Vagina (tissue), 2 donors: ENCODE measurements at regions not wholly inside any gene's neighbourhood (a gene's known extent, or its start where the extent isn't known, plus 50 kb on each side); places are given as distances from the start of the nearest gene placed in this dataset.

Experiments used
- DNase-seq, 2 donors: peaks; one replicate each; pipeline ENCODE4 v3.0.0-alpha.2; 2017; ENCODE audit errors: extremely low spot score in 2 of 2
- H3K27ac ChIP-seq: fragments of 200-600 bp; sonication (generic); one replicate; pipeline ENCODE4 v1.5.1; 2019
- H3K27me3 ChIP-seq: fragments of 200-600 bp; sonication (generic); one replicate; pipeline ENCODE4 v1.5.1; 2019
- H3K36me3 ChIP-seq, 2 donors: fragments of 200-600 bp; sonication (generic); one replicate each; pipeline ENCODE4 v1.5.1; 2017 to 2019
- H3K4me1 ChIP-seq: fragments of 200-600 bp; sonication (generic); one replicate; pipeline ENCODE4 v1.5.1; 2019
- H3K4me3 ChIP-seq, 2 donors: fragments of 200-600 bp; sonication (generic); 1 replicate in 1 of 2; 2 replicates in 1 of 2; pipeline ENCODE4 v1.5.1; 2016 to 2019
- H3K9me3 ChIP-seq: fragments of 200-600 bp; sonication (generic); one replicate; pipeline ENCODE4 v1.5.1; 2019
- POLR2A ChIP-seq, 2 donors: fragments of 450-650 bp; IDR thresholded peaks; one replicate each; pipeline ENCODE4 v1.6.1; 2017; ENCODE audit warnings: antibody characterized with exemption in 2 of 2, mild to moderate bottlenecking in 2 of 2, moderate library complexity in 2 of 2
- POLR2AphosphoS5 ChIP-seq, 2 donors: sonication (generic); formaldehyde crosslinking; IDR thresholded peaks; one replicate each; pipeline ENCODE4 v1.9.0; 2017; ENCODE audit warnings: antibody characterized with exemption in 2 of 2, mild to moderate bottlenecking in 2 of 2, low read depth in 1 of 2; ENCODE audit not compliant: insufficient read depth in 1 of 2
- intact Hi-C: fragments of 100-400 bp; cut with DNase I; formaldehyde crosslinking; loops from one replicate; pipeline ENCODE4 v1.15.1; 2023
- TF ChIP-seq, protein P1 (sequence below), 3 experiments: fragments of 450-650 bp in 2 of 3; fragments of 200-600 bp in 1 of 3; sonication (generic) in 1 of 3; IDR thresholded peaks; one replicate each; pipeline ENCODE4 v1.5.1; 2017 to 2019; ENCODE audit warnings: antibody characterized with exemption in 3 of 3, mild to moderate bottlenecking in 2 of 3, moderate library complexity in 2 of 3

DNA sequence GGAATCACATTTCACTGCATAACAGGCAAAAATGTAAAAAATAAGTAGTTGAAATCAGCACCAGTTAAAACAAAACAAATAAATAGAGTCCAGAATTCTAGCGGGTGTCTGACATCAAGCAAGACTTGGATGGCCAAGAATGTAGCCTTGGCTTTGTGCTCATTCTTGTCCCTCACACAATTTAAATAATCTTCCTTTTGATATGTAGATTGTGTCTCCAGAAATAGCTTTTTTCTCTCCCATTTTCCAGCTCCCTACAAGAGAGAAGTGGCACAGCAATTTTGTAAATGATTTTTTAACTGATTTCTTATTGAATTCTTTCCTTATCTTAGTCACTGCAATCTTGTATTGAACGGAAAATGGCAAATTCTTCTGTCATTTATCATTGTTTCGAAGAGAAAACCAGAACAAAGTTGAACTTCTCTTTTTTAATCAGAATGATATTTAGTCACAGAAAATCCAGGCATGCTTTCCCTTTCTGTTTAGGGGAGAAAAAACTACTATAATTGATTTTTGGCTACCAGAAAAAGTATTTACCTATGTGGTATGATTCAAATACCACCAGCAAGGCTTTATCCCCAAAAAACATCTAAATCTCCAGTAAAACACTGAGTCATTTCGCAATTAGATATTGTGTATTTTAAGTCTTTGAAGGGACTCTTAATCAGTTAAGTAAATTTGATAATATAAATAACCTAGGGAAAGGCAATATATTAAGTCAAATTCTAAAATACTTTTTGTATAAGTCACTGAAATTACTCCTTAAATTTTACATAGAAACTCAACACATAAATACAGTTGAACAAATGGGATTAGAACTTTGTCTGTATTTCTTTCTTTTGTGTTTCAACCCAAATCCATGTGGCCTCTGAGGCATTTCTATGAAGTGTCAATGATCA, 481.7 kb downstream of the GBE1 start:
- no peaks in the 10 kb centered on the region for H3K9me3 ChIP-seq
- intact Hi-C loops, result no loop called here
- DNase-seq, result no peak
- H3K4me3 ChIP-seq, result no peak overlapping the region
- H3K4me1 ChIP-seq, result no peaks in the 10 kb centered on the region
- H3K36me3 ChIP-seq, result no peaks in the 10 kb centered on the region
- H3K27me3 ChIP-seq, result no peaks in the 10 kb centered on the region
- TF ChIP-seq, protein P1, sequence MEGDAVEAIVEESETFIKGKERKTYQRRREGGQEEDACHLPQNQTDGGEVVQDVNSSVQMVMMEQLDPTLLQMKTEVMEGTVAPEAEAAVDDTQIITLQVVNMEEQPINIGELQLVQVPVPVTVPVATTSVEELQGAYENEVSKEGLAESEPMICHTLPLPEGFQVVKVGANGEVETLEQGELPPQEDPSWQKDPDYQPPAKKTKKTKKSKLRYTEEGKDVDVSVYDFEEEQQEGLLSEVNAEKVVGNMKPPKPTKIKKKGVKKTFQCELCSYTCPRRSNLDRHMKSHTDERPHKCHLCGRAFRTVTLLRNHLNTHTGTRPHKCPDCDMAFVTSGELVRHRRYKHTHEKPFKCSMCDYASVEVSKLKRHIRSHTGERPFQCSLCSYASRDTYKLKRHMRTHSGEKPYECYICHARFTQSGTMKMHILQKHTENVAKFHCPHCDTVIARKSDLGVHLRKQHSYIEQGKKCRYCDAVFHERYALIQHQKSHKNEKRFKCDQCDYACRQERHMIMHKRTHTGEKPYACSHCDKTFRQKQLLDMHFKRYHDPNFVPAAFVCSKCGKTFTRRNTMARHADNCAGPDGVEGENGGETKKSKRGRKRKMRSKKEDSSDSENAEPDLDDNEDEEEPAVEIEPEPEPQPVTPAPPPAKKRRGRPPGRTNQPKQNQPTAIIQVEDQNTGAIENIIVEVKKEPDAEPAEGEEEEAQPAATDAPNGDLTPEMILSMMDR (IDR thresholded peaks at IDR 0.05), result no peak
- TF ChIP-seq POLR2AphosphoS5 (IDR thresholded peaks at IDR 0.05; ENCODE audit: insufficient read depth in 1 of 2, low read depth in 1 of 2) (no peak), POLR2A (IDR thresholded peaks at IDR 0.05) (no peak)
- H3K27ac ChIP-seq, result no peak overlapping the region

DNA sequence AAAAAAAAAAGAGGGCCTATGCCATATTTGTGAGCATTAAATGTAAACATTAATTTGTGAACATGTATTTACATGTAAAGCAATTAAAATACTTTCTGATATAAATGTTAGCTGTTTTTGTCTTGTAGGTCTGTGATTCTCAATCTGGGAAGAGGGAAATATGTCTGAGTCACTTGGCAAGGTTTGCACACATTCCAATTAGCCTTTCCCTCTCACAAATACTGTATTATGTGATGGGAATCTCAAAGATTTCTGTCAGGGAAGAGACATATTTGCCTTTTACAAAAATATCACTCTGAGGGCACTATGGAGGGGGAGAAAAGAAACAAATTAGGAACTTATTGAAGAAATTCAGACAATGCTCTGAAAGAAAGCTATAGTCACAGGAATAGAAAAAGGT, 483.6 kb downstream of the GBE1 start:
- intact Hi-C loops, result no loop called here
- Histone ChIP-seq H3K27me3 (no peaks in the 10 kb centered on the region), H3K9me3 (no peaks in the 10 kb centered on the region), H3K4me3 (no peak overlapping the region), H3K27ac (no peak overlapping the region), H3K36me3 (no peaks in the 10 kb centered on the region), H3K4me1 (no peaks in the 10 kb centered on the region)
- TF ChIP-seq POLR2A (IDR thresholded peaks at IDR 0.05) (no peak), POLR2AphosphoS5 (IDR thresholded peaks at IDR 0.05; ENCODE audit: insufficient read depth in 1 of 2, low read depth in 1 of 2) (no peak)
- TF ChIP-seq, protein P1 (IDR thresholded peaks at IDR 0.05), result no peak
- DNase-seq, result no peak

DNA sequence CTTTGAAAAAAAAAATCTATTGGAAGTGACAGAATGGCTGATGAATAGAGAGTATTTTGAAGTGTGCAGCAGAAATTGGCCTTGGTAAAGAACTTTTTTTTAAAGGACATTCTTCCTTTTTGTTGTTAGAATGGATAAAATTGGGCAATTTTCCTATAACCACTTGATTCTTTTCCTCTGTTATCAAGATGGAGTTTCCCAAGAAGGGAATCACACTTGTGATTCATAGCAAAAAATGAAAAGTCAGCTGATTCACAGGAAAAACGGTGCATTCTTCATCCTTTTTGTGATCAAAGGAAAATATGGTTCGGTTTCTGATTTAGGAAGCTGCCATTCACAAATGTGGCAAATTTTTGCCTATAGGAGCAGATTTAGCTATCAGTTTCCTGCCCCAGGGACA, 486.8 kb downstream of the GBE1 start:
- H3K27me3 ChIP-seq, result no peaks in the 10 kb centered on the region
- no peak for DNase-seq
- intact Hi-C loops, result no loop called here

DNA sequence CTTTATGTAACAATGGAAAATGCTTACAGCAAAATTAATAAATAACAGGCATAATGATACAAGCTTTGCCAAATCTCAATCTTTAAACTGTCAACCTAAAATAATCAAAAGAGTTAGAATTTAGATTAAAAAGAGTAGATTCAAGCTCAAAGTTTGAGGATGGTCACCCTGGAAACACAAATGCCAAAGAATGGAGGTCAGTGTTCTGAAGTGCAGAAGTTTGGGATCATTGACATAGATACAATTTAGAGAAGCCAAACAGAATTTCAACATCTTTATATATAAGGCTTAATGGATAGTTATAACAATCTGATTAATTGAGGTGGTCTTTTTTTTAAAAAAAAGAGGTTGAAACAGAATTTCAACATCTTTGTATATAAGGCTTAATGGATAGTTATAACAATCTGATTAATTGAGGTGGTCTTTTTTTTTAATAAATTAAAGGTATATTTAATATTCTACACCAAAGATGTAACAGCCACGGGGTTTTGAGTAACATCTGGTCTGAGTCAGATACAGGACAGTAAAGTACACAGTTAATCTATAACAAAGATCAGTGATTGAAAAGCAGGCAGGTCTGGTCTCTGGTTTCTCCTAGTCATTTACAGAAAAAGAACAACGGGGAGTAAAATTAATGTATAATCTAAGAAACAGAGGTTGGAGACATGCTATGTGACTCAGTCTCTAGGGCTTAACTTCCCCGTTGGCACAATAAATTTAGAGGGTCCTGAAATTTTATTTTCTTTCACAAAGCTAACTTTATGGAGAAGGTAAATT, 490.7 kb downstream of the GBE1 start:
- no peak overlapping the region for H3K4me3 ChIP-seq
- intact Hi-C loops, result no loop called here

More for the DNA sequence above, 486.8 kb downstream of the GBE1 start:
- Histone ChIP-seq H3K27ac (no peak overlapping the region), H3K36me3 (no peaks in the 10 kb centered on the region), H3K9me3 (no peaks in the 10 kb centered on the region), H3K4me1 (no peaks in the 10 kb centered on the region), H3K4me3 (no peak overlapping the region)
- TF ChIP-seq POLR2AphosphoS5 (IDR thresholded peaks at IDR 0.05; ENCODE audit: insufficient read depth in 1 of 2, low read depth in 1 of 2), result no peak
- TF ChIP-seq, protein P1 (IDR thresholded peaks at IDR 0.05), result no peak
- no peak for TF ChIP-seq POLR2A (IDR thresholded peaks at IDR 0.05)

More for the DNA sequence above, 490.7 kb downstream of the GBE1 start:
- TF ChIP-seq, protein P1 (IDR thresholded peaks at IDR 0.05), result no peak
- TF ChIP-seq POLR2AphosphoS5 (IDR thresholded peaks at IDR 0.05; ENCODE audit: insufficient read depth in 1 of 2, low read depth in 1 of 2), result no peak
- TF ChIP-seq POLR2A (IDR thresholded peaks at IDR 0.05), result no peak
- H3K27ac ChIP-seq, result no peak overlapping the region
- no peaks in the 10 kb centered on the region for H3K4me1 ChIP-seq
- no peaks in the 10 kb centered on the region for H3K9me3 ChIP-seq
- no peaks in the 10 kb centered on the region for H3K27me3 ChIP-seq
- H3K36me3 ChIP-seq, result no peaks in the 10 kb centered on the region
- DNase-seq, result no peak
